H1 (cell line): ENCODE measurements at regions not wholly inside any gene's neighbourhood (a gene's known extent, or its start where the extent isn't known, plus 50 kb on each side); places are given as distances from the start of the nearest gene placed in this dataset.

Source experiments
- CTCF ChIA-PET: fragments of 300-600 bp; sonication (Branson Sonifier 250); formaldehyde crosslinking; loops from one replicate; lab custom pipeline; 2021; ENCODE audit not compliant: partially characterized antibody; lab: Charles Lee
- POLR2A ChIA-PET: fragments of 300-600 bp; sonication (Branson Sonifier 250); formaldehyde crosslinking; loops from one replicate; lab custom pipeline; 2021; ENCODE audit warnings: inconsistent platforms; ENCODE audit not compliant: partially characterized antibody; lab: Charles Lee
- DNase-seq, 2 experiments: peaks; one replicate each; pipeline versions ENCODE4 v3.0.0 to v3.0.0-alpha.2; 2010 to 2022; ENCODE audit warnings: low spot score in 2 of 2, low read depth in 1 of 2, mixed read lengths in 1 of 2
- FAIRE-seq: peaks from 2 replicates; lab custom pipeline; 2011; peaks lifted over from hg19 to GRCh38; lab: Jason Lieb, UNC
- H2AFZ ChIP-seq: 2 replicates; pipeline ENCODE4 v1.8.1; 2012; ENCODE audit warnings: low read length, inconsistent platforms
- H2AK5ac ChIP-seq: 2 replicates; pipeline ENCODE4 v1.6.1; 2013; ENCODE audit warnings: low read depth, low read length
- H2BK120ac ChIP-seq: replicated peaks from 2 replicates; pipeline ENCODE3; 2013; ENCODE audit warnings: low read depth, low read length, inconsistent platforms
- H2BK12ac ChIP-seq: 2 replicates; pipeline ENCODE4 v1.6.1; 2013; ENCODE audit warnings: low read depth, low read length
- H2BK15ac ChIP-seq: 2 replicates; pipeline ENCODE4 v1.6.1; 2013; ENCODE audit warnings: low read length
- H2BK20ac ChIP-seq: 2 replicates; pipeline ENCODE4 v1.6.1; 2013; ENCODE audit warnings: low read length
- H2BK5ac ChIP-seq: 2 replicates; pipeline ENCODE4 v1.6.1; 2013; ENCODE audit warnings: low read depth, low read length
- H3K14ac ChIP-seq: 2 replicates; pipeline ENCODE4 v1.6.1; 2013; ENCODE audit warnings: inconsistent platforms; ENCODE audit not compliant: insufficient read length
- H3K18ac ChIP-seq: 2 replicates; pipeline ENCODE4 v1.6.1; 2013; ENCODE audit warnings: low read length; ENCODE audit errors: extremely low read depth
- H3K23ac ChIP-seq: 2 replicates; pipeline ENCODE4 v1.6.1; 2013; ENCODE audit warnings: inconsistent platforms; ENCODE audit not compliant: insufficient read length
- H3K23me2 ChIP-seq: 2 replicates; pipeline ENCODE4 v1.6.1; 2013; ENCODE audit warnings: low read depth, low read length
- H3K27ac ChIP-seq: 2 replicates; pipeline ENCODE4 v1.6.1; 2011; ENCODE audit warnings: low read depth, low read length, inconsistent platforms
- H3K27me3 ChIP-seq, 4 experiments: replicated peaks in 1 of 4; 1 replicate in 1 of 4; 2 replicates in 3 of 4; pipeline versions ENCODE4 v1.6.1 to v1.8.1; 2011 to 2013; ENCODE audit warnings: low read length in 3 of 4, mild to moderate bottlenecking in 3 of 4, inconsistent platforms in 2 of 4, mixed read lengths in 2 of 4, moderate library complexity in 1 of 4; ENCODE audit not compliant: control insufficient read depth in 3 of 4, insufficient read depth in 3 of 4; ENCODE audit errors: extremely low read depth in 1 of 4
- H3K36me3 ChIP-seq, 4 experiments: 2 replicates each; pipeline versions ENCODE4 v1.6.1 to v1.8.1; 2011 to 2013; ENCODE audit warnings: mild to moderate bottlenecking in 4 of 4, low read length in 3 of 4, moderate library complexity in 2 of 4, control low read depth in 1 of 4, inconsistent platforms in 1 of 4; ENCODE audit not compliant: insufficient read depth in 4 of 4, control insufficient read depth in 2 of 4
- H3K4ac ChIP-seq: replicated peaks from 2 replicates; pipeline ENCODE3; 2013; ENCODE audit warnings: low read length, low read depth, mixed read lengths, inconsistent platforms; ENCODE audit not compliant: insufficient read length
- H3K4me1 ChIP-seq, 4 experiments: replicated peaks in 1 of 4; 1 replicate in 1 of 4; 2 replicates in 3 of 4; pipeline versions ENCODE4 v1.6.1 to v1.8.1; 2011 to 2013; ENCODE audit warnings: low read length in 3 of 4, inconsistent platforms in 2 of 4, mixed read lengths in 1 of 4; ENCODE audit not compliant: insufficient read depth in 4 of 4, control insufficient read depth in 3 of 4
- H3K4me2 ChIP-seq, 2 experiments: 2 replicates each; pipeline versions ENCODE4 v1.6.1 to v1.8.1; 2011 to 2013; ENCODE audit warnings: low read depth in 2 of 2, low read length in 2 of 2, control low read depth in 1 of 2, inconsistent platforms in 1 of 2, mild to moderate bottlenecking in 1 of 2; ENCODE audit not compliant: insufficient read depth in 1 of 2
- H3K4me3 ChIP-seq, 4 experiments: fragments of 200-600, 300-600 bp in 1 of 4; sonication (generic), shearing (Covaris generic), sonication (Bioruptor Twin) in 1 of 4; 2 replicates each; pipeline versions ENCODE4 v1.5.1 to v1.8.1; 2011 to 2016; ENCODE audit warnings: low read length in 4 of 4, low read depth in 3 of 4, control low read depth in 2 of 4, inconsistent platforms in 2 of 4, mild to moderate bottlenecking in 2 of 4, mixed read lengths in 1 of 4, moderate library complexity in 1 of 4; ENCODE audit not compliant: insufficient read depth in 2 of 4; ENCODE audit errors: extremely low read depth in 1 of 4
- H3K56ac ChIP-seq: replicated peaks from 2 replicates; pipeline ENCODE3; 2013; ENCODE audit warnings: low read depth, mild to moderate bottlenecking, mixed read lengths, low read length, inconsistent platforms; ENCODE audit not compliant: insufficient read length
- H3K79me1 ChIP-seq: 2 replicates; pipeline ENCODE4 v1.6.1; 2013; ENCODE audit warnings: low read depth, low read length, control low read depth
- H3K79me2 ChIP-seq, 2 experiments: 2 replicates each; pipeline versions ENCODE4 v1.6.1 to v1.8.1; 2012 to 2013; ENCODE audit warnings: low read length in 2 of 2, mild to moderate bottlenecking in 2 of 2, inconsistent platforms in 1 of 2; ENCODE audit not compliant: insufficient read depth in 2 of 2, control insufficient read depth in 1 of 2
- H3K9ac ChIP-seq, 4 experiments: replicated peaks in 1 of 4; 1 replicate in 1 of 4; 2 replicates in 3 of 4; pipeline versions ENCODE4 v1.6.1 to v1.8.1; 2011 to 2013; ENCODE audit warnings: low read depth in 3 of 4, low read length in 3 of 4, control low read depth in 2 of 4, mild to moderate bottlenecking in 2 of 4, moderate library complexity in 2 of 4, inconsistent platforms in 1 of 4; ENCODE audit errors: extremely low read depth in 1 of 4
- H3K9me3 ChIP-seq, 2 experiments: 2 replicates each; pipeline versions ENCODE4 v1.6.1 to v1.8.1; 2012 to 2013; ENCODE audit warnings: mild to moderate bottlenecking in 2 of 2, moderate library complexity in 2 of 2, control low read depth in 1 of 2, inconsistent platforms in 1 of 2, low read depth in 1 of 2, low read length in 1 of 2, mixed read lengths in 1 of 2; ENCODE audit not compliant: insufficient read depth in 2 of 2
- H4K20me1 ChIP-seq, 2 experiments: replicated peaks in 1 of 2; 2 replicates each; pipeline versions ENCODE3 to v1.8.1; 2011 to 2013; ENCODE audit warnings: inconsistent platforms in 2 of 2, low read length in 2 of 2, mild to moderate bottlenecking in 1 of 2; ENCODE audit not compliant: insufficient read depth in 2 of 2, control insufficient read depth in 1 of 2
- H4K5ac ChIP-seq: 2 replicates; pipeline ENCODE4 v1.6.1; 2013; ENCODE audit warnings: low read length, low read depth, mixed read lengths, inconsistent platforms; ENCODE audit not compliant: insufficient read length
- H4K8ac ChIP-seq: 2 replicates; pipeline ENCODE4 v1.8.0; 2013; ENCODE audit warnings: mild to moderate bottlenecking, moderate library complexity, low read length, inconsistent platforms; ENCODE audit not compliant: insufficient read depth; ENCODE audit errors: extremely low read depth
- H4K91ac ChIP-seq: replicated peaks from 2 replicates; pipeline ENCODE3; 2013; ENCODE audit warnings: low read length, mixed read lengths, inconsistent platforms; ENCODE audit not compliant: insufficient read length
- CEBPB ChIP-seq: IDR thresholded peaks from 2 replicates; pipeline ENCODE4 v1.6.1; 2012; ENCODE audit warnings: low read depth, low read length
- CTBP2 ChIP-seq: IDR thresholded peaks from 2 replicates; pipeline ENCODE4 v1.7.0; 2011; ENCODE audit warnings: borderline replicate concordance, mild to moderate bottlenecking, moderate library complexity, mixed read lengths, low read length; ENCODE audit not compliant: insufficient read depth, insufficient read length
- FOSL1 ChIP-seq: IDR thresholded peaks from 2 replicates; pipeline ENCODE4 v1.6.1; 2011; ENCODE audit warnings: mild to moderate bottlenecking, low read depth, low read length, moderate library complexity; ENCODE audit not compliant: insufficient read depth
- KDM1A ChIP-seq: fragments of 200-600, 300-600 bp; sonication (generic); IDR thresholded peaks from 2 replicates; pipeline ENCODE4 v1.7.1; 2016; ENCODE audit warnings: mild to moderate bottlenecking, low read length, borderline replicate concordance
- TAF1 ChIP-seq: IDR thresholded peaks from 2 replicates; pipeline ENCODE4 v1.6.1; 2011; ENCODE audit warnings: mild to moderate bottlenecking, low read depth, low read length
- TAF7 ChIP-seq: optimal IDR thresholded peaks from 2 replicates; pipeline ENCODE3; 2011; ENCODE audit warnings: low read depth, mild to moderate bottlenecking, inconsistent platforms, low read length, moderate library complexity, borderline replicate concordance
- TCF12 ChIP-seq: IDR thresholded peaks from 2 replicates; pipeline ENCODE4 v1.6.1; 2011; ENCODE audit warnings: low read depth, mild to moderate bottlenecking, low read length
- USF2 ChIP-seq: IDR thresholded peaks from 2 replicates; pipeline ENCODE4 v1.6.1; 2011; ENCODE audit warnings: low read length, improper control_type of control experiment
- ZNF274 ChIP-seq: IDR thresholded peaks from 2 replicates; pipeline ENCODE4 v1.7.0; 2012; ENCODE audit warnings: low read length, borderline replicate concordance; ENCODE audit errors: extremely low read depth
- WGBS, 2 experiments: shearing (Covaris generic) in 1 of 2; methylation state at CpG; one replicate each; pipeline versions ENCODE4 v1.1.6 to v1.1.7; 2013 to 2015; ENCODE audit warnings: low lambda C conversion rate in 2 of 2, mixed read lengths in 2 of 2, inconsistent platforms in 1 of 2, low coverage in 1 of 2, missing lambda C conversion rate in 1 of 2; ENCODE audit not compliant: insufficient replicate concordance in 2 of 2, insufficient coverage in 1 of 2, insufficient read length in 1 of 2; ENCODE audit errors: extremely low coverage in 1 of 2, missing lambda C conversion rate in 1 of 2; 5-methylcytosine and 5-hydroxymethylcytosine counted together

- no peak overlapping the region for H3K18ac ChIP-seq
- ChIA-PET POLR2A (no interaction called here), CTCF (no interaction called here)
- H2BK20ac ChIP-seq, result 0 out of 2 replicates have a peak overlapping the region, but pooled peaks have one; percentile 38
- TF ChIP-seq TAF7 (no peak), KDM1A (no peak), FOSL1 (no peak), TAF1 (no peak), CTBP2 (no peak), CEBPB (no peak), USF2 (no peak), ZNF274 (no peak), TCF12 (no peak)
- no peak overlapping the region for H3K4me3 ChIP-seq
- H3K4ac ChIP-seq, result no peak overlapping the region
- DNase-seq (no peak), FAIRE-seq (no peak)
- H2AK5ac ChIP-seq, result peak overlapping the region; percentile 53; the same call in 1 of the 2 replicates
- H3K14ac ChIP-seq, result no peak overlapping the region
- no peak overlapping the region for H2BK120ac ChIP-seq
- no peaks in the 10 kb centered on the region for H3K23me2 ChIP-seq
- H4K20me1 ChIP-seq, result no peaks in the 10 kb centered on the region
- H4K5ac ChIP-seq, result no peak overlapping the region
- no peaks in the 10 kb centered on the region for H3K27me3 ChIP-seq
- H3K36me3 ChIP-seq, result no peaks in the 10 kb centered on the region
- H3K79me2 ChIP-seq, result no peaks in the 10 kb centered on the region
- H3K56ac ChIP-seq, result no peak overlapping the region
- H2BK5ac ChIP-seq, result no peak overlapping the region
- H3K27ac ChIP-seq, result no peak overlapping the region
- H3K23ac ChIP-seq, result no peak overlapping the region
- no peak overlapping the region for H2AFZ ChIP-seq
- no peak overlapping the region for H3K4me2 ChIP-seq
- 0 out of 2 replicates have a peak overlapping the region, but pooled peaks have one; percentile 68 for H2BK12ac ChIP-seq
- no peaks in the 10 kb centered on the region for H3K9me3 ChIP-seq
- H3K9ac ChIP-seq, result no peak overlapping the region
- H2BK15ac ChIP-seq, result no peak overlapping the region
- no peak overlapping the region for H4K91ac ChIP-seq
- 82% methylated on average over 1 of the region's 1 CpG; no CpG with 5 or more reads in 1 of the 2 experiments for WGBS, 2 experiments
- no peaks in the 10 kb centered on the region for H3K4me1 ChIP-seq
- H4K8ac ChIP-seq, result no peak overlapping the region
- no peaks in the 10 kb centered on the region for H3K79me1 ChIP-seq
These were observed 884.5 kb downstream of the SUCLG1 start for GRCh38 chr2:83574614-83575013.
